Prostate gland (tissue), 2 donors: ENCODE measurements at regions not wholly inside any gene's neighbourhood (a gene's known extent, or its start where the extent isn't known, plus 50 kb on each side); places are given as distances from the start of the nearest gene placed in this dataset.

Source experiments
- DNase-seq: peaks from one replicate; pipeline ENCODE4 v3.0.0-alpha.2; 2019; ENCODE audit warnings: low spot score
- H3K27ac ChIP-seq, 2 donors: fragments of 200-600 bp; sonication (generic); 2 replicates each; pipeline ENCODE4 v1.5.1; 2017 to 2019
- H3K27me3 ChIP-seq: fragments of 200-600 bp; sonication (generic); replicated peaks from 2 replicates; pipeline ENCODE4 v1.5.1; 2019; ENCODE audit not compliant: insufficient read depth
- H3K36me3 ChIP-seq, 2 donors: fragments of 200-600 bp; sonication (generic); 1 replicate in 1 of 2; 2 replicates in 1 of 2; pipeline versions ENCODE4 v1.5.1 to v1.8.1; 2017 to 2019
- H3K4me1 ChIP-seq: fragments of 200-600 bp; sonication (generic); replicated peaks from 2 replicates; pipeline ENCODE4 v1.5.1; 2019
- H3K4me3 ChIP-seq, 2 donors: fragments of 200-600 bp; sonication (generic); 2 replicates each; pipeline ENCODE4 v1.5.1; 2017 to 2019
- H3K9me3 ChIP-seq: fragments of 200-600 bp; sonication (generic); 2 replicates; pipeline ENCODE4 v1.5.1; 2017
- POLR2A ChIP-seq: fragments of 450-650 bp; IDR thresholded peaks from one replicate; pipeline ENCODE4 v1.6.1; 2016; ENCODE audit warnings: antibody characterized with exemption, mild to moderate bottlenecking
- POLR2AphosphoS5 ChIP-seq: sonication (generic); formaldehyde crosslinking; IDR thresholded peaks from one replicate; pipeline ENCODE4 v1.6.1; 2017; ENCODE audit warnings: antibody characterized with exemption
- WGBS: methylation state at CpG from one replicate; pipeline ENCODE4 v1.1.5; 2018; 5-methylcytosine and 5-hydroxymethylcytosine counted together
- intact Hi-C: fragments of 100-400 bp; cut with DNase I; formaldehyde crosslinking; loops from one replicate; pipeline ENCODE4 v1.14.2; 2022
- TF ChIP-seq, protein P1 (sequence below), 4 experiments: fragments of 200-600 bp in 2 of 4; fragments of 450-650 bp in 2 of 4; sonication (generic) in 2 of 4; IDR thresholded peaks; 1 replicate in 3 of 4; 2 replicates in 1 of 4; pipeline ENCODE4 v1.5.1; 2016 to 2019; ENCODE audit warnings: antibody characterized with exemption in 4 of 4, mild to moderate bottlenecking in 2 of 4, moderate library complexity in 2 of 4

DNA sequence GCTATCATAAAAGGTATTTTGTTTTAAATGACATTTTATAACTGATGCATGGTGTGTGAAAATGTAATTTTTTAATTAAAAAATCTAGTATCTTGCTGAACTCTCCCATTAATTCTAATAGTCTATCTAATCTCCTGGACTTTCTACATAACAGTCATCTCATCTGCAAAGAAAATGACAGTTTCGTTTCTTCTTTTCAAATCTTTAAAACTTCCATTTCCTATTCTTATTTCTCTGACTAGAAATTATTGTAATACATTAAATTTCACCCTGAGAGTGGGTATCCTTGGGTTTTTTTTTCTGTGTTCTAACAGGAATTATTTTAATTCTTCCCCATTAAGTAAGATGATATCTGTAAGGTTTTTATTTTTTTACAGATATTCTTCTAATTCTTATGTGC is 120.1 kb downstream of the KCNF1 start:
- TF ChIP-seq POLR2AphosphoS5 (no peak), POLR2A (no peak)
- TF ChIP-seq, protein P1, sequence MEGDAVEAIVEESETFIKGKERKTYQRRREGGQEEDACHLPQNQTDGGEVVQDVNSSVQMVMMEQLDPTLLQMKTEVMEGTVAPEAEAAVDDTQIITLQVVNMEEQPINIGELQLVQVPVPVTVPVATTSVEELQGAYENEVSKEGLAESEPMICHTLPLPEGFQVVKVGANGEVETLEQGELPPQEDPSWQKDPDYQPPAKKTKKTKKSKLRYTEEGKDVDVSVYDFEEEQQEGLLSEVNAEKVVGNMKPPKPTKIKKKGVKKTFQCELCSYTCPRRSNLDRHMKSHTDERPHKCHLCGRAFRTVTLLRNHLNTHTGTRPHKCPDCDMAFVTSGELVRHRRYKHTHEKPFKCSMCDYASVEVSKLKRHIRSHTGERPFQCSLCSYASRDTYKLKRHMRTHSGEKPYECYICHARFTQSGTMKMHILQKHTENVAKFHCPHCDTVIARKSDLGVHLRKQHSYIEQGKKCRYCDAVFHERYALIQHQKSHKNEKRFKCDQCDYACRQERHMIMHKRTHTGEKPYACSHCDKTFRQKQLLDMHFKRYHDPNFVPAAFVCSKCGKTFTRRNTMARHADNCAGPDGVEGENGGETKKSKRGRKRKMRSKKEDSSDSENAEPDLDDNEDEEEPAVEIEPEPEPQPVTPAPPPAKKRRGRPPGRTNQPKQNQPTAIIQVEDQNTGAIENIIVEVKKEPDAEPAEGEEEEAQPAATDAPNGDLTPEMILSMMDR (IDR thresholded peaks at IDR 0.05): no peak
- no peaks in the 10 kb centered on the region for H3K36me3 ChIP-seq
- 91% methylated on average over 1 of the region's 1 CpG for WGBS
- no peaks in the 10 kb centered on the region for H3K27me3 ChIP-seq
- no peaks in the 10 kb centered on the region for H3K9me3 ChIP-seq
- intact Hi-C loops: no loop called here
- no peaks in the 10 kb centered on the region for H3K4me1 ChIP-seq
- H3K4me3 ChIP-seq: no peak overlapping the region
- no peak for DNase-seq
- H3K27ac ChIP-seq: no peak overlapping the region

DNA sequence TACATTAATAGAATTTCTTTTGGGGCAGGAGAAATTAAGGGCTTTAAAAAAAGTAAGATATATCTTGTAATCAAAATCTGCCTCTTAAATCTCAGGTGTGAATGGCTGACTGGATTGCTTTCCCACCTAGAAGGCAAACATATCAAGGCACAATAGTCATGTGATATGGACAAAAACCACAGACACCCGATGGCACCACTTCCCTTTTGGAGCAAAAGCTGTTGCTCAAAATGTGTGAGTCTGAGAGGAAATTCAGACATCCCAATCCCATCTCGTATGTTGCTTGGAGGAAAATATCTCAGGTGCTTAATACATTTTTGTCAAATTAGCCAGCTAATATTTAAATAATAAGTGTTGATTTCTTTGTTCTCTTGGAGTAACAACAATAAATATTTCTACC is 120.7 kb downstream of the KCNF1 start:
- H3K36me3 ChIP-seq: no peaks in the 10 kb centered on the region
- TF ChIP-seq POLR2AphosphoS5 (no peak), POLR2A (no peak)
- TF ChIP-seq, protein P1 (IDR thresholded peaks at IDR 0.05): no peak
- H3K27me3 ChIP-seq: no peaks in the 10 kb centered on the region
- DNase-seq: no peak
- no peak overlapping the region for H3K27ac ChIP-seq
- intact Hi-C loops: no loop called here
- H3K4me3 ChIP-seq: no peak overlapping the region
- H3K9me3 ChIP-seq: no peaks in the 10 kb centered on the region
- H3K4me1 ChIP-seq: no peaks in the 10 kb centered on the region
- 62% methylated on average over 2 of the region's 2 CpGs for WGBS

DNA sequence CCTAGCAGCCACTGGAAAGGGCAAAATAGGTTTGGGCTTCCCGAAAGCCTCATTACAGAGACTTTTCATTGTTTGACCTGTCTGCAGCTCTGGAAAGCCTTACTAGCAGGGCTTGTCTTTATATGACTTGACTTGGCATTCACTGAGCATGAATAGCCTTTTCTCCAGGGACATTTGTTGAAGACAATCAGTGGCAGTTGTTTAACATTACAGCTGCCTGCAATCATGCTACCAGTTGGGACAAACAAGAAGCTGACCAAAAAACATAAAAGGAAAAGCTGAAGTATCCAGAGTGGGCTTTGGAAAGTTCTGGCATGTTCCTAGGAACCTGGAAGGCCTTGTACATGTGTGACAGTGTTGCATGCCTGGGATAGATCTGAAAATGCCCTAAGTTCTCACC is 121.4 kb downstream of the KCNF1 start:
- DNase-seq: no peak
- 95% methylated on average over 1 of the region's 1 CpG for WGBS

DNA sequence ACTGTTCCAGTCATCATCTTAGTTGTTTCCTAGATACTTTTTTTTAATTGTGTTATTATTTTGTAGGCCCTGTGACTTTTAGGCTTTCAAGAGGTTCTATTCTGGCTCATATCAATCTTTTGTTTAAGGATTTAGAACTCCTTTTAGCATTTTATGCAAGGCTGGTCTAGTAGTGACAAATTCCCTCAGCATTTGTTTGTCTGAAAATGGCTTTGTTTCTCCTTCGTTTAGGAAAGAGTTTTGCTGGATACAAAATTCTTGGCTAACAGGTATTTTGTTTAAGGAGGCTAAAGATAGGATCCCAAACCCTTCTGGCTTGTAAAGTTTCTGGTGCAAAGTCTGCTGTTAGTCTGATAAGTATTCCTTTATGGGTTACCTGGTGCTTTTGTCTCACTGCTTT is 116.6 kb upstream of the SLC66A3 start:
- no peaks in the 10 kb centered on the region for H3K4me1 ChIP-seq
- H3K9me3 ChIP-seq: no peaks in the 10 kb centered on the region
- no peak overlapping the region for H3K27ac ChIP-seq
- DNase-seq: no peak
- intact Hi-C loops: no loop called here
- H3K4me3 ChIP-seq: no peak overlapping the region
- H3K36me3 ChIP-seq: no peaks in the 10 kb centered on the region
- H3K27me3 ChIP-seq: no peaks in the 10 kb centered on the region
- 88% methylated on average over 1 of the region's 1 CpG for WGBS
- TF ChIP-seq, protein P1 (IDR thresholded peaks at IDR 0.05): no peak
- TF ChIP-seq POLR2AphosphoS5 (no peak), POLR2A (no peak)

More for the DNA sequence above, 121.4 kb downstream of the KCNF1 start:
- Histone ChIP-seq H3K27me3 (no peaks in the 10 kb centered on the region), H3K27ac (no peak overlapping the region), H3K4me3 (no peak overlapping the region), H3K36me3 (no peaks in the 10 kb centered on the region), H3K9me3 (no peaks in the 10 kb centered on the region), H3K4me1 (no peaks in the 10 kb centered on the region)
- TF ChIP-seq POLR2A: no peak
- TF ChIP-seq, protein P1 (IDR thresholded peaks at IDR 0.05): no peak
- no peak for TF ChIP-seq POLR2AphosphoS5
- intact Hi-C loops: no loop called here

DNA sequence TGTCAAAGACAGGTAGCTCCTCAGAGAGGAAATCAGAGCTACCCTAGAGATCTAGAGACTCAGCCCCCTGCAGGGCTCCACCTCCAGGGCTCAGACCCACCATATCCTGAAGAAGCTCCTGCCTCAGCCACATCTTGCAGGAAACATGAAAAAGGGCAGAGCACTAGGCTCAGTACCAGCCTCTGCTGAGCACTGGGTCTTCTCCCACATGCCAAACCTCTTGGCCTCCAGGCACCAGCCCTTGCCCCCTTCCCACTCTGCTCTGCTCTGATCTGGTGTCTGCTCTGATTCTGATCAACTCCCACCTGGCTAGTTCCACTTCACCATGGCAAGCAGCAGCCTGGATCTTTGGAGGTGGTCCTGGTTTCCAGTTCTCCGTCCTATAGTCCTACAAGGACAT is 114.3 kb upstream of the SLC66A3 start:
- no peaks in the 10 kb centered on the region for H3K9me3 ChIP-seq
- 76% methylated on average over 1 of the region's 1 CpG for WGBS
- H3K27me3 ChIP-seq: no peaks in the 10 kb centered on the region
- no peaks in the 10 kb centered on the region for H3K36me3 ChIP-seq
- no peak overlapping the region for H3K27ac ChIP-seq
- TF ChIP-seq POLR2A: no peak
- TF ChIP-seq, protein P1 (IDR thresholded peaks at IDR 0.05): no peak
- no peak for TF ChIP-seq POLR2AphosphoS5
- no peak overlapping the region for H3K4me3 ChIP-seq
- H3K4me1 ChIP-seq: no peaks in the 10 kb centered on the region
- DNase-seq: no peak
- intact Hi-C loops: no loop called here
